Thymus (tissue), 11 donors: ENCODE measurements at regions not wholly inside any gene's neighbourhood (a gene's known extent, or its start where the extent isn't known, plus 50 kb on each side); places are given as distances from the start of the nearest gene placed in this dataset.
"Not testable (repeated sequence)": the region's sequence is repeated elsewhere in the genome, so short reads cannot be mapped to it uniquely, and the experiment has no call there.

Source experiments
- DNase-seq, 9 donors: peaks; one replicate each; pipeline ENCODE4 v3.0.0-alpha.2; 2013; ENCODE audit warnings: low spot score in 9 of 9, low read depth in 6 of 9, missing footprints in 1 of 9
- H3K27ac ChIP-seq, 2 donors: one replicate each; pipeline ENCODE4 v1.5.1; 2013; ENCODE audit warnings: control low read depth in 1 of 2, low read depth in 1 of 2, low read length in 1 of 2, mild to moderate bottlenecking in 1 of 2, moderate library complexity in 1 of 2
- H3K27me3 ChIP-seq, 2 donors: one replicate each; pipeline ENCODE4 v1.5.1; 2013; ENCODE audit warnings: low read length in 1 of 2; ENCODE audit not compliant: control insufficient read depth in 2 of 2, insufficient read depth in 1 of 2
- H3K36me3 ChIP-seq, 2 donors: one replicate each; pipeline ENCODE4 v1.5.1; 2013; ENCODE audit warnings: low read length in 1 of 2, mild to moderate bottlenecking in 1 of 2, moderate library complexity in 1 of 2; ENCODE audit not compliant: control insufficient read depth in 2 of 2, insufficient read depth in 2 of 2
- H3K4me1 ChIP-seq, 2 donors: one replicate each; pipeline ENCODE4 v1.5.1; 2013; ENCODE audit warnings: low read length in 2 of 2; ENCODE audit not compliant: control insufficient read depth in 2 of 2, insufficient read depth in 2 of 2
- H3K4me3 ChIP-seq, 2 donors: one replicate each; pipeline ENCODE4 v1.5.1; 2013; ENCODE audit warnings: low read length in 2 of 2, control low read depth in 1 of 2, mild to moderate bottlenecking in 1 of 2
- H3K9me3 ChIP-seq, 2 donors: one replicate each; pipeline ENCODE4 v1.5.1; 2013; ENCODE audit warnings: low read length in 1 of 2, mild to moderate bottlenecking in 1 of 2; ENCODE audit not compliant: control insufficient read depth in 2 of 2, insufficient read depth in 1 of 2
- WGBS: extraction: QIAGEN DNeasy Blood & Tissue Kit; methylation state at CpG from one replicate; pipeline ENCODE4 v1.1.7; 2013; 5-methylcytosine and 5-hydroxymethylcytosine counted together
- donor health status: healthy.

- peaks cover 0 to 8% of the 10 kb centered on the region in 2 donors for H3K9me3 ChIP-seq
- H3K27me3 ChIP-seq: no peaks in the 10 kb centered on the region
- H3K36me3 ChIP-seq: no peaks in the 10 kb centered on the region
- peaks cover 11 to 22% of the 10 kb centered on the region in 2 donors for H3K4me1 ChIP-seq
- 98% methylated on average over 5 of the region's 5 CpGs for WGBS
- DNase-seq: no peak
- H3K4me3 ChIP-seq: no peak overlapping the region
- no peak overlapping the region for H3K27ac ChIP-seq
Measured at GRCh38 chr6:14399635-14400034, 282.1 kb downstream of the CD83 start.

GRCh38 chr6:14401246-14401645, 283.7 kb downstream of the CD83 start:
- H3K36me3 ChIP-seq: no peaks in the 10 kb centered on the region
- peaks cover 0 to 8% of the 10 kb centered on the region in 2 donors for H3K9me3 ChIP-seq
- no peak overlapping the region for H3K27ac ChIP-seq
- peaks cover 6 to 12% of the 10 kb centered on the region in 2 donors for H3K4me1 ChIP-seq
- no peak overlapping the region for H3K4me3 ChIP-seq
- WGBS: 97% methylated on average over 5 of the region's 5 CpGs
- no peak for DNase-seq
- no peaks in the 10 kb centered on the region for H3K27me3 ChIP-seq

GRCh38 chr6:14406614-14407331, 289.2 kb downstream of the CD83 start:
- Histone ChIP-seq H3K27me3 (no peaks in the 10 kb centered on the region), H3K4me3 (no peak overlapping the region), H3K9me3 (peaks cover 0 to under 1% of the 10 kb centered on the region in 2 donors), H3K27ac (no peak overlapping the region), H3K4me1 (no peaks in the 10 kb centered on the region), H3K36me3 (no peaks in the 10 kb centered on the region)
- 96% methylated on average over 9 of the region's 9 CpGs for WGBS
- DNase-seq: no peak

GRCh38 chr6:14408446-14408845, 290.9 kb downstream of the CD83 start:
- H3K9me3 ChIP-seq: no peaks in the 10 kb centered on the region
- H3K4me3 ChIP-seq: no peak overlapping the region
- H3K27ac ChIP-seq: no peak overlapping the region
- H3K4me1 ChIP-seq: no peaks in the 10 kb centered on the region
- no peaks in the 10 kb centered on the region for H3K27me3 ChIP-seq
- 97% methylated on average over 4 of the region's 4 CpGs for WGBS
- no peak for DNase-seq
- no peaks in the 10 kb centered on the region for H3K36me3 ChIP-seq

- Histone ChIP-seq H3K4me3 (no peak overlapping the region), H3K27ac (no peak overlapping the region), H3K9me3 (peaks cover 0 to 8% of the 10 kb centered on the region in 2 donors), H3K27me3 (no peaks in the 10 kb centered on the region), H3K36me3 (no peaks in the 10 kb centered on the region), H3K4me1 (peaks cover 0 to 4% of the 10 kb centered on the region in 2 donors)
- no peak for DNase-seq
- 97% methylated on average over 2 of the region's 2 CpGs for WGBS
Measured at GRCh38 chr6:14412026-14412425, 294.5 kb downstream of the CD83 start.

- WGBS: over 99% methylated on average over 3 of the region's 3 CpGs
- H3K4me1 ChIP-seq: peaks cover 0 to 4% of the 10 kb centered on the region in 2 donors
- peaks cover 0 to 11% of the 10 kb centered on the region in 2 donors for H3K9me3 ChIP-seq
- DNase-seq: no peak
- H3K27ac ChIP-seq: no peak overlapping the region
- no peak overlapping the region for H3K4me3 ChIP-seq
- H3K36me3 ChIP-seq: no peaks in the 10 kb centered on the region
- no peaks in the 10 kb centered on the region for H3K27me3 ChIP-seq
Measured at GRCh38 chr6:14415452-14415851, 297.9 kb downstream of the CD83 start.

- Histone ChIP-seq H3K36me3 (no peaks in the 10 kb centered on the region), H3K27ac (no peak overlapping the region), H3K4me1 (peaks cover 0 to 4% of the 10 kb centered on the region in 2 donors), H3K27me3 (no peaks in the 10 kb centered on the region), H3K4me3 (no peak overlapping the region), H3K9me3 (peaks cover 0 to 11% of the 10 kb centered on the region in 2 donors)
- DNase-seq: no peak
- 97% methylated on average over 2 of the region's 2 CpGs for WGBS
Measured at GRCh38 chr6:14417377-14417776, 299.8 kb downstream of the CD83 start.

- 85% methylated on average over 7 of the region's 7 CpGs for WGBS
- H3K27me3 ChIP-seq, H3K4me1 ChIP-seq, H3K36me3 ChIP-seq, DNase-seq, H3K4me3 ChIP-seq, H3K27ac ChIP-seq: not testable (repeated sequence)
- H3K9me3 ChIP-seq: peaks cover 0 to 11% of the 10 kb centered on the region in 2 donors
Measured at GRCh38 chr6:14419224-14419623, 301.7 kb downstream of the CD83 start.

GRCh38 chr6:14422061-14422460, 304.5 kb downstream of the CD83 start:
- no peak for DNase-seq
- WGBS: 98% methylated on average over 6 of the region's 6 CpGs
- Histone ChIP-seq H3K27me3 (no peaks in the 10 kb centered on the region), H3K9me3 (peaks cover 0 to 3% of the 10 kb centered on the region in 2 donors), H3K4me1 (no peaks in the 10 kb centered on the region), H3K4me3 (no peak overlapping the region), H3K36me3 (no peaks in the 10 kb centered on the region), H3K27ac (no peak overlapping the region)
